GM21447 (cell line): ENCODE measurements at regions not wholly inside any gene's neighbourhood (a gene's known extent, or its start where the extent isn't known, plus 50 kb on each side); places are given as distances from the start of the nearest gene placed in this dataset.
"Not testable (repeated sequence)": the region's sequence is repeated elsewhere in the genome, so short reads cannot be mapped to it uniquely, and the experiment has no call there.

ENCODE experiments used
- ATAC-seq: cut with Tn5 transposase; IDR thresholded peaks from one replicate; pipeline ENCODE4 v1.9.1; 2021; ENCODE audit not compliant: unreplicated experiment

GRCh38 chr4:66568431-66568830 is 898.1 kb upstream of the EPHA5 start:
- no peak for ATAC-seq

- no peak for ATAC-seq
Measured at GRCh38 chr4:66568001-66568400, 897.7 kb upstream of the EPHA5 start.

DNA sequence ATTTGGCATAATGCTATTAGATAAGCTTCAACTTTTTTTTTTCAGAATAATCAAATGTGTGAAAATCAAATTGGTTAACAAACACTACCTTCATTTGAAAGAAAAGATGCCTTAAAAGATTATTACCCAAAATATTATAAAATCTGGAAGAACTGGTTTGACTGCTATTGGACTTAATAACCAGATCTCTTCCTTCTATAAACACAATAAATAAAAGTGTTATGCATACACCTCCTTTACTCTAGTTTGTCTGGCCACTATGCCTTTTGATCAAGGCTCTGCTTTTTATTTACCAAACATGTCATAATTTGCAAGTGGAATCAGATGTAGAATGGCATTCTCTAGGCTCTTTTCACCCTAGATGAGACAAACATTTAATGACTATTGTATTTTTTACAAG is 897.3 kb upstream of the EPHA5 start:
- no peak for ATAC-seq

DNA sequence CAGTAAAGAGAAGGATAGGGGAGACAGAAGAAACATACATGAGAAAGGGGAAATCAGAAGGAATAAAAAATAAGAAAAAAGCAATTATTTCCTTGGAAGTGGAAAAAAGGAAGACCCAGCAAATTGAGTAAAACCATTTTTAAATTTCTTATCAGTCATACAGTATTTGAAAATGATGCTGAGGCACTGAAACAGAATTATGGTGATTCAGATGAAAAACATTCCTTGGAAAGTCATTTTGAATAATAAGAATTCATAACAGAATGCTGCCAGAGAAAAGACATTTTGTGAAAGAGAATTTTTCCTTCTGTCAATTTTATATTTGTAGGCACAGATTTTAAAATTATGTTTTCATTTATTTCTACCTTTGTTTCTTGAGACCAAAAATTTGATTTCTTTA is 895.5 kb upstream of the EPHA5 start:
- no peak for ATAC-seq

- no peak for ATAC-seq
Measured at GRCh38 chr4:66564901-66565651, 894.8 kb upstream of the EPHA5 start.

DNA sequence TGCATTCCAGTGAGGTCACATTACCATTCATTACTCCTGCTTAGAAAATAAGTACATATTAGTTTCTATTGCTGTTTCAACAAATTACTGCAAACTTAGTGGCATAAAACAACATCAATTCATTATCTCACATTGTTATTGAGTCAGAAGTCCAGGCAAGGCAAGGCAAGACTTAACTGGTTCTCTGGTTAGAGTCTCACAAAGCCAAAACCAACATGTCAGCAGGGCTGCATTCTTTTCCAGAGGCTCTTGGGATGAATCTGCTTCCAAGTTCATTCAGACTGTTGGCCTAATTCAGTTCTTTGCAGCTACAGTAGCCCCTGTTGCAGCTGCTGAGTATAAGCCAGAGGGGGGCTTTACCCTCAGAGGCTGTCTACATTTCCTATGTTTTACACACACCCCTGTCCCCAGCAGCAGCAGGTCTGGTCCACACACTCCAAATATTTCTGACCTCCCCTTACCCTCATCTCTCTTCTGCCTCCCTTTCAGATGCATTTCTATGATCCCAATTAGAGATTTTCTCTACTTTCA is 892.1 kb upstream of the EPHA5 start:
- no peak for ATAC-seq

DNA sequence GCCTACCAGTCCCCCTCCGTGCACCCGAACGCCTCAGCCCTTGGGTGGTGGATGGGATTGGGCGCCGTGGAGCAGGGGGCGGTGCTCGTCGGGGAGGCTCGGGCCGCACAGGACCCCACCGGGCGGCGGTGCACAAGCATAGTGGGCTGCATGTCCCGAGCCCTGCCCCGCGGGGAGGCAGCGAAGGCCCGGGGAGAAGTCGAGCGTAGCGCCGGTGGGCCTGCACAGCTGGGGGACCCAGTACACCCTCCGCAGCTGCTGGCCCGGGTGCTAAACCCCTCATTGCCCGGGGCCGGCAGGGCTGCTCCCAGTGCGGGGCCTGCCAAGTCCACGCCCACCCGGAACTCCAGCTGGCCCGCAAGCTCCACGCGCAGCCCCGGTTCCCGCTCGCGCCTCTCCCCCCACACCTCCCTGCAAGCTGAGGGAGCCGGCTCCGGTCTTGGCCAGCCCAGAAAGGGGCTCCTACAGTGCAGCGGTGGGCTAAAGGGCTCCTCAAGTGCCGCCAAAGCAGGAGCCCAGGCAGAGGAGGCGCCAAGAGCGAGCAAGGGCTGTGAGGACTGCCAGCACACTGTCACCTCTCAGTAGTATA is 891.3 kb upstream of the EPHA5 start:
- ATAC-seq, result not testable (repeated sequence)

DNA sequence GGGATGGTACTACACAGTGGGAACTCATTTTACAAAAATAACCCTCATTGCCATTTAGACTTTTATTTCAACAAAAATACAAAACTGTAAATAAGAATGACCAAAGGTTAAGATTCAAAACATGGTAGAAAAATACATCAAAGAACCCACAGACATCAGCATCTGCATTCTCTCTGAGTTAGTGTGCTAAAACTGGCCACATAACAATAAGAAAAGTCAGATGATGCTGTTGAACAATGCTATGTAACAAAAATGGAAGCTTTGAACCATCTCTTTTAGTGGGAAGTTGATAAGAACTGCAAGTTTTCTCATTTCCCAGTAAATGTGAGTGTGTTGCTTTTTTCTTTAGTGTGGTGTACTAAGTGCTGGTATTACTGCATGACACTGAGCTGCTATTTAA is 888.4 kb upstream of the EPHA5 start:
- no peak for ATAC-seq

DNA sequence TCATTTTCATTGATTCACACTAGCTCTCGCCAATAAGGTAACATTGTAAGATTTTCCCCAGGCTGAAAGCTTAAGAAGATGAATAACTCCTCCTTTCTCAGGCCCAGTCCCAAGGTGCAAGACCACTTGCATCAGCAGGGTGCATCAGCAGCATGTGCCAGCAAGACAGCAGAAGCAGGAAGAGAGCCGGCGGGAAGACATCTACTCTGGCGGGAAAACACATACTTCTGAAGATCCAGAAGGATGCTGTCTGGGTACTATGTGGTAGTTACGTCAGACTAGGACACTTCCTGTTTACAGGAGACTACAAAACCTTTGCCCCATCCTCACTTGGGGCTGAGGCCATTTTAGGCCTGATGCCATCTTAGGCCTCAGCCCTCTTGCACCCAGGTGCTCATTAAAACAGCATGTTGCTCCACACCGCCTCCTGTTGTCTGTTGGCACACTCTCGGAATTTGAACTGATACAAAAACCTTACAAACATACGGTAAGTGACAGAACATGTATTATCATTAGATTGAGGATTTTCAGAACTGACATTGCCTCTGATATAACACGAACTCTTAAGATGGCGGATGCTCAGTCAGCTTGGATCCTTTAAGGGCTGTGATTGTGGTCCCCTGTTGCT is 886.5 kb upstream of the EPHA5 start:
- ATAC-seq, result no peak

DNA sequence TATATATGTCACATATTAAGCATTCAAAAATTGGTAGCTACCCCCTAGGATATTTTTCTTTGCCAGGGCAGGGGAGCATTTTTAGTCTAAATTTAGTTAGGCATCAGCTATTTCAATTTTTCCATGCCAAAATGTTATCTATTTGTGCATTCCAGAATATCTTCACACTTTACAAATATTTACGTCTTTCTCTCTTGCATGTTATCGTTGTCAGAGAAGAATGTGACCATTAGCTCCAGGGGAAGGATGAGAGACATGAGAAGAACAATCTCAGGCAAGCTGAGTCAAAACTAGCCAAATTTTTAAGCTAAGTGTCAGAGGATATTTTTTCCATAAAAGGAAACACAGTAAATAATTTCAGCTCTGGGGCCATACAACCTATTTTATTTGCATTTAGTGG is 885.0 kb upstream of the EPHA5 start:
- no peak for ATAC-seq

DNA sequence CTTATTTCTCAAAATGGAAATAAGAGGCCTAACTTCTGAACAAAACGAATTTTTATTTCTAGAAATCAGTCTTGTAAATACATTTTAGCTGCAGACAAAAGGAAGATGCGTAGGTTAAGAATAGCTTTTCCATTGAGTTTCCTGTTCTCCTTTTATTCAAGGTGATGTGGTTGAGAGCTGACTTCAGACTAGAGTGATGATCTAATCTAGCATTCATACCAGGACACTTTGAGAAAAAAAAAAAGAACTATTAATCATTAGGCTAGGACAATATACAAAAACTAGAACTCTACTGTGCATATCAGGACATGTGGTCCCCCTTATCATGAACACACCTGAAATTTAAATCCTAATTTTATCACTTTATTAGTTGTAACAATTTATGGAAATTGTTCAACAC is 884.5 kb upstream of the EPHA5 start:
- ATAC-seq, result no peak

DNA sequence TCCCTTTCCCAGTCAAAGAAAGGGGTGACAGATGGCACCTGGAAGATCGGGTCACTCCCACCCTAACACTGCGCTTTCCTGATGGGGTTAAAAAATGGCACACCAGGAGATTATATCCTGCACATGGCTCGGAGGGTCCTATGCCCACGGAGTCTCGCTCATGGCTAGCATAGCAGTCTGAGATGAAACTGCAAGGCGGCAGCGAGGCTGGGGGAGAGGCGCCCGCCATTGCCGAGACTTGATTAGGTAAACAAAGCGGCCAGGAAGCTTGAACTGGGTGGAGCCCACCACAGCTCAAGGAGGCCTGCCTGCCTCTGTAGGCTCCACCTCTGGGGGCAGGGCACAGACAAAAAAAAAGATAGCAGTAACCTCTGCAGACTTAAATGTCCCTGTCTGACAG is 875.0 kb upstream of the EPHA5 start:
- ATAC-seq, result not testable (repeated sequence)

GRCh38 chr4:66544281-66544680 is 874.0 kb upstream of the EPHA5 start:
- no peak for ATAC-seq

DNA sequence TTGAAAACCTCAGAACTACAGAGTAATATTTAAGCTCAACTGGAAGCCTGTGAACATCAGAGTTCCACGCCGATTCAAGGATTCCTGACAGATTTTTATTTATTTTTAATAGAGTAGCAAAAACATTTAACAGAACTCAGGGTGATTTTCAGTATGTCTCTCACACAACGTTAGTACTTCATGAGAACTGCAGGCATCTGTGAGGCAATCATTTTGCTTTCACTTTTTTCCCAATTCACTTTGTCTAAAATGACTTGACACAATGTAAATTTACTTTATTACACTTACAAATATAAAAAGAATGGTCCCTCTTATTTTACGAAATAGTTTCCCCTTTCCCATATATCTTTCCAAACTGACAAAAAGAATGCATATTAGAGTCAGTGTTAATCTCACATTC is 869.5 kb upstream of the EPHA5 start:
- no peak for ATAC-seq

DNA sequence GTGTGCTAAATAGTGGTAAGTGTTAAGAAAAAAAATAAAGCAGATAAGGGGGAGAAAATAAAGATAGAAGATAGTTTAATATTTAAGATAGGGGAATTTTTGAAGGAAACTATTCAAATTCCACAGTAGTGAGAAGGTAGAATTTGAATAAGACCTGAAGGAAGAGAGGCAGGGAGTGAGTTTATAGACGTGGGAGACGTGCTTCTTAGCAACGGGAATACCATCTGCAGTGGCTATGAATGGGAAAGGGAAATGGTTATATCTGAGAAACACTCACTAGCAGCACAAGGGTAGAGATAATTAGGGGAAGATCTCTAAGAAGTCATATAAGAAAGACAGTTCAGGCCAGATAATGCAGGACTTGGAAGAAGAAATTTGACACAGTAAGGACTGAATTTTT is 854.5 kb upstream of the EPHA5 start:
- no peak for ATAC-seq

GRCh38 chr4:66522244-66522643 is 852.0 kb upstream of the EPHA5 start:
- ATAC-seq, result no peak

- no peak for ATAC-seq
Measured at GRCh38 chr4:66516940-66517339, 846.7 kb upstream of the EPHA5 start.

GRCh38 chr4:66506985-66507384 is 836.7 kb upstream of the EPHA5 start:
- ATAC-seq, result no peak

GRCh38 chr4:66501997-66502396 is 831.7 kb upstream of the EPHA5 start:
- no peak for ATAC-seq

GRCh38 chr4:66490729-66491128 is 820.4 kb upstream of the EPHA5 start:
- ATAC-seq, result no peak

DNA sequence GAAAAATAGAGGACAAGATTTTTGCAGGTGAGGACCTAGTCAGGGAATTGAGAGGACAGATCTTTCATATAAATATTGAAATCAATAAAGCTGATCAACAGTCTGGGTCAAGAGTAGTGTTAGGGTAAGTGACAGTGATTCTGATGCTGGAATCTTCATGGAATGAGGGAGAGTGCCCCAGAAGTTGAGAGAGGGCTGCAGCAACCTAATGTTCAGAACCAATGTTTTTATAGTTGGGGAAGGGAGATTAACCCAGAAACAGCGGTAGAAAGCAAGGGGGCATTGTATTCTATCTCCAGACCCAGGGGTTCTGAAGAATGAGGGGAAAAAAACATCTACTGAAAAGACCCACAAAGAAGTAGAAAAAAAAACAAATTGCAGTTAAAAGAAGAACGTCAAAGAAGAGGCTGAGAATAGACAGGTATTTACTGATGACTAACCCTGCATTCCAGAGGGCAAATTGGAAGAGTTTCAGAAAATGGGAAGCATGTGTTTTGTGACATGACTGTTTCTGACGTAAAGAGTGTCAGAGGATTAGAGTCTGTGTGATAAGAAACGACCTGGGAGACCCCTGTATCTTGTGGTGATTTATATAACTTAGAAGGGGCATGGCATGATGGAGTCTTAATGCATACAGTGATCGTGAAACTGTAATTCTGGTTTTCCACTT is 819.6 kb upstream of the EPHA5 start:
- ATAC-seq, result no peak

GRCh38 chr4:66489370-66489769 is 819.1 kb upstream of the EPHA5 start:
- ATAC-seq, result no peak
